ENCODE measurements at regions not wholly inside any gene's neighbourhood (a gene's known extent, or its start where the extent isn't known, plus 50 kb on each side); places are given as distances from the start of the nearest gene placed in this dataset.
A peak's percentile ranks its signal among the peaks of the same experiment; 100 is the strongest.

DNA sequence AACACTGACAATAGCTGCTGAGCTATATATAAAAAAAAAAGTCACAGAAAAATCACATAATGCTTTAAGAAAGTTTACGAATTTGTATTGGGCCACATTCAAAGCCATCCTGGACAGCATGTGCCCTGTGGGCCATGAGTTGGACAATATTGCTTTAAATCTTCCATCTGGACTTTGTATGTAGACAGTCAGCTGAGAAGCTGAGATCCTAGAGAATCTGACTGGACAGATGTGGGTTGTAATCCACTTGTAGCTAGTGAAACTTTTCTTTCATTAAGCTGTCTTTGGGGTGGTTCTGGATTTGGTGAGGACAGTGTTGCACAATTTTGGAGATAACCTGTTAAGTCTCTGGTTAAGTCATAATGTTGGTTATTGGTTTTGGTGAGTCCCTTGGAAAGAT lies 824.5 kb downstream of the CCSER2 start:
- H3K4me3 ChIP-seq, result no peak overlapping the region
- H3K36me3 ChIP-seq, result no peaks in the 10 kb centered on the region
- H3K9me3 ChIP-seq (replicated peaks in 1 of 11), result no peaks in the 10 kb centered on the region
- no peak overlapping the region for H3K27ac ChIP-seq
- H3K4me2 ChIP-seq, result no peak overlapping the region
- no peak overlapping the region for H3K9ac ChIP-seq
- H3K27me3 ChIP-seq, result no peaks in the 10 kb centered on the region
- H3K4me1 ChIP-seq, result no peaks in the 10 kb centered on the region
- no peak for TF ChIP-seq Cebpa-rat (IDR thresholded peaks at IDR 0.05)
- no peaks in the 10 kb centered on the region for H4K20me1 ChIP-seq

DNA sequence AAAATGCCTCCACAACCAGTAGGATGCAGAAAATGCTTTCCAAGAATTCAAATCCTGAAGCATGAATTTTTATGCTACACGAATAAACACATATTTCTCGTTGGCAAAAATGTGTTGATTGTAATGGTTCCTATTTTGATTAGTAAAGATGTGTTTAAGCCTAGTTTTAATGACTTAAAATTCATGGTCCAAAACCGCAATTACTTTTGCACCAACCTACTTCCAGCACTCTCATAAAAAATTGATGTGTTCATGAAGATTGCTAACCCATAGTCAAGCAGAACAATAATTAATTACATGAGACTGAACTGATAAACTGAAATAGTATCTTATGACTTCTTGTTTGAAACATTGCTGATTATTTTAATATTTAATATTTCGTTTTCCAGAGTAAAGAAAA lies 828.8 kb downstream of the CCSER2 start:
- H3K36me3 ChIP-seq, result no peaks in the 10 kb centered on the region
- H3K4me3 ChIP-seq, result no peak overlapping the region
- H4K20me1 ChIP-seq, result no peaks in the 10 kb centered on the region
- H3K9me3 ChIP-seq (replicated peaks in 1 of 11), result no peaks in the 10 kb centered on the region
- H3K27me3 ChIP-seq, result no peaks in the 10 kb centered on the region
- no peak overlapping the region for H3K27ac ChIP-seq
- no peak overlapping the region for H3K9ac ChIP-seq
- no peak for TF ChIP-seq Cebpa-rat (IDR thresholded peaks at IDR 0.05)
- no peak overlapping the region for H3K4me2 ChIP-seq
- no peaks in the 10 kb centered on the region for H3K4me1 ChIP-seq

DNA sequence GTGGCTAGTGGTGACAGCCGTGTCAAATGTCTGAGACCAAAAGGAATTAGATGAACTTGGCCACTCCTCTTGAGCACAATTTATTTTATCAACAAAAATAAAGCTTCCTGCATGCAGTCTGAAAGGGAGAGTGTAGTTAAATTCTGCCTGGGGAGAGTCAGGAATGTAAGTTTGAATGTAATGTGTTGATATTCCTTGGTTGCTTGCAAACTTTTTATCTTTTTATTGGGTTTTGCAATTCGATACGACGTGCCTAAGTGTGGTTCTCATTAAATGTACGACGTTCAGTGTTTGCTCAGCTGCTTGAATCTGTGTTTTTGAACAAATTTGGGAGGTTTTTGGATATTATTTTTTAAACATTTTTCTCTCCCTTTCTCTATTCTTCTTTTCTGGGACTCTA lies 839.9 kb downstream of the CCSER2 start:
- Histone ChIP-seq H3K27me3 (no peaks in the 10 kb centered on the region), H3K9me3 (replicated peaks in 1 of 11) (no peaks in the 10 kb centered on the region), H3K9ac (no peak overlapping the region), H3K4me1 (no peaks in the 10 kb centered on the region), H4K20me1 (no peaks in the 10 kb centered on the region), H3K4me3 (no peak overlapping the region), H3K27ac (no peak overlapping the region), H3K36me3 (no peaks in the 10 kb centered on the region), H3K4me2 (no peak overlapping the region)
- no peak for TF ChIP-seq Cebpa-rat (IDR thresholded peaks at IDR 0.05)

DNA sequence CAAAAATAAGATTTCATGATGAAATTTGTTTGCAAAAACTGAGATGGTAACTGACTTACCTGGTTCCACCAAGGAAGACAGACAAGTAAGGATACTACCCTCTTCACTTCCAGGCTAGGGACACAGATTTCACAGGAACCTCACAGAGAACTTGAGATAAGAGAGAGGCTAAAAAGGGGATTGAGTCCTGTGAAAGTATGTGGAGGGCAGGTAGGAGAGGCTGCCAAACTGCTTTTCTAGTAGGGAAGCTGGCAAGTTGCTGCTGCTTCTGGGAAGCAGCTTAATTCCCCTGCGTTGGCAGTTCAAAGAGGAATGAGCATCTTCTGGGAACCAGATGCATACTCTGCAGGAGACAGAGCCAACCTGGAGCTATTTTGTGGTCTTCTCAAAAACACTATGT lies 841.6 kb downstream of the CCSER2 start:
- H3K4me1 ChIP-seq, result peaks cover 0 to 2% (median under 1%) of the 10 kb centered on the region in 10 experiments; a peak in 5 of 20 replicates
- no peaks in the 10 kb centered on the region for H3K27me3 ChIP-seq
- H3K9ac ChIP-seq, result no peak overlapping the region
- H3K27ac ChIP-seq, result no peak overlapping the region
- H4K20me1 ChIP-seq, result no peaks in the 10 kb centered on the region
- H3K9me3 ChIP-seq (replicated peaks in 1 of 11), result no peaks in the 10 kb centered on the region
- no peak overlapping the region for H3K4me3 ChIP-seq
- no peak overlapping the region for H3K4me2 ChIP-seq
- H3K36me3 ChIP-seq, result no peaks in the 10 kb centered on the region
- TF ChIP-seq Cebpa-rat (IDR thresholded peaks at IDR 0.05), result no peak

DNA sequence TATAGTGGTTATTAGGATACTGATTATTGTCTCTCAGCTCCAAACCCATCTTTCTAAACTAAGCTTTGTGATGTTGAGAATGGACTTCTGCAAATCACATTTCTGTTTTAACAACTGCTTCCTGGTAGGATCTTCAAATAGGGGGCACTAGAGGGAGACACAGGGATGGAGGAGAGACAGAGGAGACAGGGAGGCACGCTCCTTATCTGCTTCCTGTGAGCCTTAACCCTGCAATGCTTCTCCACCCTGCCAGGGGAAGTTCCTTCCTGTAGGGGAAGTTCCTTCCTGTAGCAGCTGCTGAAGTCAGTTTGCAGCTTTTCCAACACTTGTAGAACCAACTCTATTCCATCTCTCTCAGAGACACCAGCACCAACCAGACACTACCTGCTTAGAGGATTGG lies 847.2 kb downstream of the CCSER2 start:
- Histone ChIP-seq H3K4me1 (peaks cover 6 to 11% (median 10%) of the 10 kb centered on the region in 10 experiments; a peak in 16 of 20 replicates), H3K4me3 (no peak overlapping the region), H4K20me1 (no peaks in the 10 kb centered on the region), H3K36me3 (no peaks in the 10 kb centered on the region), H3K27ac (no peak overlapping the region), H3K4me2 (peak overlapping the region in 8 of 11 experiments; percentile 20 to 52 (median 40); a peak in 15 of 22 replicates), H3K9me3 (replicated peaks in 1 of 11) (no peaks in the 10 kb centered on the region), H3K9ac (no peak overlapping the region), H3K27me3 (no peaks in the 10 kb centered on the region)
- TF ChIP-seq Cebpa-rat (IDR thresholded peaks at IDR 0.05), result no peak

DNA sequence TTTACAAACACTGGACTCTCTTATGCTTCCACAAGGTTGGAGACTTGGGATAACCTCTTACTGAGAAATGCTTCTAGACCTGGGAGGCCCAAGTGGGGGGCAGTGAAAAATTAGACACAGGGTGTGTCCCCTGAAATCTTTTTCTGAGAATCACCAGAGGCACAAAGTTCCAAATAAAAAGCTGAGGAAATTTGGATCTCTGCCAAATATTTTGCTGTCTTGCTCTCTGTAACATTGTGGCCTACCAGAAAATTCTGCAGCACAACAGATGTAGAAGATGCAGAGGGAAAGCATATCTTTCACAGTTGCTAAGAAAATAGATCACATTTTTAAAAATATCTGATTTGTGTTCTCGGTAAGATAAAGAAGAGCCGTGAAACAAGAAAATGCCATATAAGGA lies 849.4 kb downstream of the CCSER2 start:
- Histone ChIP-seq H3K9me3 (replicated peaks in 1 of 11) (no peaks in the 10 kb centered on the region), H3K4me1 (peaks cover 6 to 11% (median 10%) of the 10 kb centered on the region in 10 experiments; a peak in 16 of 20 replicates), H3K4me3 (no peak overlapping the region), H3K9ac (no peak overlapping the region), H3K4me2 (no peak overlapping the region), H3K27me3 (no peaks in the 10 kb centered on the region), H3K36me3 (no peaks in the 10 kb centered on the region), H3K27ac (no peak overlapping the region), H4K20me1 (no peaks in the 10 kb centered on the region)
- TF ChIP-seq Cebpa-rat (IDR thresholded peaks at IDR 0.05), result no peak

DNA sequence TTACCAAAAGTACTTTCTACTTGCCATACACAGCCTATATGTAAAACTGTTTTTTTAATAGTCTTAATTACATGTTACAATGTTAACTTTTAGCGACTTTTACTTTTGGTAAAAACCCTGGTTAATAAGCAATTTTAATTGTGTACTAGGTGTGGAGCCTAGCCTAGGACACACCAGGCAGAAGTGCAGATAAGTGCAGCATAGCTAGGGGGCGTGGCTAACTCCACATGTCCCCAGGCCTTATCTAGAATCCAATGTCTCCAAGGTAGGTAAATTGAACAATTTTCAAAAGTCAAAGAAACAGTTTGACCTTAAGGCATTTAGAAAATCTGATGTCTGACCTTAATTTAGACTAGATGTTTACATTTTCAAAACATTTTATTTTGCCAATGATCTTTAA lies 858.7 kb downstream of the CCSER2 start:
- Histone ChIP-seq H3K9ac (no peak overlapping the region), H3K27ac (no peak overlapping the region), H3K4me2 (no peak overlapping the region), H3K4me1 (no peaks in the 10 kb centered on the region), H3K9me3 (replicated peaks in 1 of 11) (peaks cover 0 to 12% (median 0%) of the 10 kb centered on the region in 11 experiments; a peak in 7 of 22 replicates), H3K27me3 (no peaks in the 10 kb centered on the region), H3K36me3 (no peaks in the 10 kb centered on the region), H4K20me1 (no peaks in the 10 kb centered on the region), H3K4me3 (no peak overlapping the region)
- TF ChIP-seq Cebpa-rat (IDR thresholded peaks at IDR 0.05), result no peak

DNA sequence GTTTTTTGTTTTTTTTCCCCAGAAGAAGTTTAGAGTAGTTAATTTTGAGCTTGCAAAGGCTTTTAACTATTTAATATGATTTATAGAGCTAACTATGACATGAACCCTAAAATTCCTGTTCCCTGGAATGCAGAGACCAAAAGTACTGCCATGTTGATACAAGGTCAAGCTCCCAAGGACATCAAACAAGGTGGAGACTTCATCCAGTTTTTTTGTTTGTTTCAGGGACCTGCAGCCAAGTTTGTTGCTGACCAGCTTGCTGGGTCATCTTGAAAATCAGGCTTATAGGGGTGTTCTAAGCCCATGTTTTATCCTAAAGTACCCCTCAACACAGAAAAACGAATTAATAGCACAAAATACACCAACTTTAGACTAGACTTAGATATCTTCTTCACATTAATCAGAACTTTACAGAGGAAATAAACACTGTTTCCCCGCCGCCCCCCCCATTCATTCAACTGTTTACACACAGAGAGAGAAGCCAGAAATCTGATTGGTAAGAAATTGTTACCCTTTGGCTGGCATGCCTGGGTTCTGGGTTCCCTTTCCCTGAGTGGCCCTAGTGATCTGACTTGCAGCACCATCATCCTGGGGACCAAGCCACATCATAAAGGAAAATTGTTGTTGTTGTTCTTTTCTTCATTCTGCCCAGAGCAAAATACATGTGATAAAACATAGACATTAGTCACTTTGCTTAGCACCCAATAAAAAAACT lies 860.5 kb downstream of the CCSER2 start:
- no peak for TF ChIP-seq Cebpa-rat (IDR thresholded peaks at IDR 0.05)
- Histone ChIP-seq H3K9ac (no peak overlapping the region), H3K9me3 (replicated peaks in 1 of 11) (peaks cover 0 to 12% (median 0%) of the 10 kb centered on the region in 11 experiments; a peak in 7 of 22 replicates), H3K4me2 (no peak overlapping the region), H3K27ac (no peak overlapping the region), H3K4me1 (peaks cover 0 to 7% (median 4%) of the 10 kb centered on the region in 10 experiments; a peak in 8 of 20 replicates), H4K20me1 (no peaks in the 10 kb centered on the region), H3K27me3 (no peaks in the 10 kb centered on the region), H3K36me3 (no peaks in the 10 kb centered on the region), H3K4me3 (no peak overlapping the region)

DNA sequence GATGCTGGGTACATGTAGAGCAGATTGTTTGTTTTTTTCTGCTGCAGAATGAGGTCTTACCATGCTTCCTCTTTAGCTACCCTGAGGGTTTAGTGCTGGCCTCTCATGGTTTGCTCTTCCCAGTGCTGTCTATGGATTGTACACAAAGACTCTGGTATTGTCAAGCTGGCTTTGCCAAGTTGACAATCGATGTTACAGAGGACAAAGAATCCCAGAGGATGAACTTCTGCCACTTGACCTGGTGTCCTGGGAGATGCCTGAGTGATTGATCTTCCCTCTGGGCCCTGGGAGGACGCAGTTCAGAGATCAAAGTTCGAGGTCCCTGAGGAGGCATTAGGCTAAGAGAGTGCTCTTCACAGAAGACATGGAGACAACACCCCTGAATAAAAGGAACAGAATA lies 865.4 kb downstream of the CCSER2 start:
- Histone ChIP-seq H3K4me3 (no peak overlapping the region), H3K9me3 (replicated peaks in 1 of 11) (no peaks in the 10 kb centered on the region), H3K9ac (no peak overlapping the region), H3K36me3 (no peaks in the 10 kb centered on the region), H3K27ac (no peak overlapping the region), H4K20me1 (no peaks in the 10 kb centered on the region), H3K27me3 (no peaks in the 10 kb centered on the region), H3K4me2 (peak overlapping the region in 6 of 11 experiments; percentile 10 to 35 (median 20); a peak in 8 of 22 replicates), H3K4me1 (peaks cover 0 to 9% (median 6%) of the 10 kb centered on the region in 10 experiments; a peak in 8 of 20 replicates)
- TF ChIP-seq Cebpa-rat (IDR thresholded peaks at IDR 0.05), result no peak

DNA sequence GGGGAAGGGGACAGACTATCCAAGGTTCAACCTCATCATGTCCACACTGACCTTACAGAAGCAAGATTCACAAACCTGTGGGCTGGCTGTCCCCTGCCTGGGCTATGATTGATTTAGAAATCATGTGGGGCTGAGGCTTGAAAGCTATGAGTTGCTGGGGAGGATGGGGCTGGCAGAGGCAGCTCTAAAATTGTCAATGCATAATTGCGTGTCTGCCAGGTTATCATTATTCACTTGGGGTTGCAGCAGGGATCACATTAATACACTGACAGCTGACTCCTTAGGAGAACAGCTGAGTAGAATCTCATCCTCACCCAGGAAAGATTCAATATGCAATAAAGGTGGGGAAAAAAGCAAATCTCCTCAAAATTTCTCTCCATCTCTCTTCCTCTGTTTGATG lies 866.3 kb downstream of the CCSER2 start:
- no peak overlapping the region for H3K27ac ChIP-seq
- H3K4me1 ChIP-seq, result peaks cover 0 to 9% (median 6%) of the 10 kb centered on the region in 10 experiments; a peak in 8 of 20 replicates
- no peaks in the 10 kb centered on the region for H4K20me1 ChIP-seq
- H3K27me3 ChIP-seq, result no peaks in the 10 kb centered on the region
- no peak overlapping the region for H3K4me3 ChIP-seq
- TF ChIP-seq Cebpa-rat (IDR thresholded peaks at IDR 0.05), result no peak
- no peak overlapping the region for H3K9ac ChIP-seq
- no peaks in the 10 kb centered on the region for H3K36me3 ChIP-seq
- no peaks in the 10 kb centered on the region for H3K9me3 ChIP-seq (replicated peaks in 1 of 11)
- no peak overlapping the region for H3K4me2 ChIP-seq

Data from BLaER1 treated with 17β-estradiol and CSF1 and Interleukin-3, amounts not matched to agents 10 nM and 100 nM (cell line).